ENCODE measurements at regions not wholly inside any gene's neighbourhood (a gene's known extent, or its start where the extent isn't known, plus 50 kb on each side); places are given as distances from the start of the nearest gene placed in this dataset.

DNA sequence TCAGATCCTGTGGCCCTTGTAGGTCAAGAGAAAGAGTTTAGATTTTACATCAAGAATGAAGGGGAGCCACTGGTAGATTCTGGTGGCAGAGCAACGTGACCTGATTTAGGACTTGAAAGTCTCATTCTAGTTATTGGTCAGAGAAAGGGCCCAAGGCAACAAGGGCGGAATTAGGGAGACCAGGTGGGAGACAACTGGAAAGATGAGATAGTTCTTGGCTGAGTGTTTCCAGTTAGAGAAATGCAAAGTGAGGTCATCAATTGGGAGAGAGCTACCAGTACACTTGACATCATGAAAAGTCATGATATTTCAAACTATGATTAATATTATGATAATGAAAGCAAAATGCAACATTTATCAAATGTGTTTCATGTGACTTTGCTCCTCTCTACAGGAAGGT lies 147.2 kb upstream of the FAM20A start:
- no peak for DNase-seq

DNA sequence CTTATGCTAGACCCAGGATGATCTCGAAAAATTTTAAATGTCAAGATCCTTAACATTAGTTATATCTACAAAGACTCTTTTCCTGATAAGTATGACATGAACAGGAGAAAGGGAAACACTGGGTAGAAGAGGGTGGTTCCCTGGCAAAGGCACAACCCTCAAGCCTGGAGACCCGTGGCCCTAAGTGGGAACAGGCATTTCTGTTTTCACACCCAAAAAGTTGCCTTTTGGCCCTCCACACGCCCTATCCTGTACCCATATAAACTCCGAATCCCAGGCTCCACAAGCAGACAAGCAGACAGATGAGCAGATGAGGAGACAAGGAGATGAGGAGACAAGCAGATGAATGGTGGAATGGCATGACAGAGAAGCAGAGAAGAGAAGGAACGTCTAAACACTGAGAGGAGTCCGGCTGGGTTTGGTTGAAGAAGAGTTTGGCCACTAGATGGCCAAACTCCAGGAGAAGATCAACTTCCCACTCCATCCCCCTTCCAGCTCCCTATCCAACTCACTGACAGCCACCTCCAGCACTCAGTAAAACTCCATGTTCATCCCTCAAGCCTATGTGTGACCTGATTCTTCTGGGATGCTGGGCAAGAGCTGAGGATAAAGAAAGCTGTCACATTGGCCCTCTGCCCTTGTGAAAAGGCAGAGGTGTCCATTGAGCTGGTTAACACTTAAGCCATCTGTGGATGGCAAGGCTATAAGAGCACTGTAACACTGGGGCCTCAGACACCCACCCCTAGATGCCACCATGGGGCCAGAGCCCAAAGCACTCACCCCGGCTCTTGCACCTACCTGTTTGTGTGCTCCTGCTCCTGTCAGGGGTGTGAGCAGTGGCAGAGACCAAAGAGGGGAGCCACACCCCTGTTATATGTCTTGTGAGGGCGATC lies 139.6 kb upstream of the FAM20A start:
- no peak for DNase-seq
- TF ChIP-seq POLR2A (IDR thresholded peaks at IDR 0.05; ENCODE audit: low read length) (no peak), GATA1 (IDR thresholded peaks at IDR 0.05; ENCODE audit: low read depth, low read length) (no peak)

More for the DNA sequence above, 147.2 kb upstream of the FAM20A start:
- TF ChIP-seq POLR2A (IDR thresholded peaks at IDR 0.05; ENCODE audit: low read length) (no peak), GATA1 (IDR thresholded peaks at IDR 0.05; ENCODE audit: low read depth, low read length) (no peak)

DNA sequence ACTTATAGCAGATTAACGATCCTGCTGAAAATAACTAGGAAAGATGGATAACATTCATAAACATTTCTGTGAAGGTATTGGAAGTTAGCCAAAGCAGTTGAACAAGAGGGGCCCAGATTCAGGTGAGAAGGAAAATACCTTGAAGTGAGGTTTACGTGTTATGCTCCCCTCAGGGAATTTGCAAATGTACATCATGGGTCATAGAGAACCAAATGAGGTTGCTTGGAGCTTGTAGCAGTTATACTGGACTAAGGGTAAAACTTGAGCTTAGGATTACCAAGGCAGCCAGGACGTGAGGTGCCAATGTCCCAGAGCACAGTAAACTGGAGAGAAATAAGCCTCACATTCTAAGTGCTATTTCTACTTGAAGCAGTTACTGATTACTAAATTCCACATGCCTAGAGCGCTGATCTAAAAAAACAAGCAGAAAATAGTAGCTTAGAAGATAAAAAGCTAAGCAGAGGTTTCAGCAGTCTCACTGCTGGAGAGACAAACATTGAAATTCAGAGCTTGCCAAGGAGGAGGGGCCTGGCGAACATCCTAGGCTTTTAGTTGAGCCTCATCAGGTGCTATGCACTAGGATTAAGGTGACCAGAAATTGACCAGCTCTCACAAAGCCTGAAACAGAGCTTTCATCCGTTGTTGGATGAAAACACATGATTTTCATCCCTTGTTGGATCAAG lies 136.7 kb upstream of the FAM20A start:
- no peak for DNase-seq
- TF ChIP-seq GATA1 (IDR thresholded peaks at IDR 0.05; ENCODE audit: low read depth, low read length) (no peak), POLR2A (IDR thresholded peaks at IDR 0.05; ENCODE audit: low read length) (no peak)

DNA sequence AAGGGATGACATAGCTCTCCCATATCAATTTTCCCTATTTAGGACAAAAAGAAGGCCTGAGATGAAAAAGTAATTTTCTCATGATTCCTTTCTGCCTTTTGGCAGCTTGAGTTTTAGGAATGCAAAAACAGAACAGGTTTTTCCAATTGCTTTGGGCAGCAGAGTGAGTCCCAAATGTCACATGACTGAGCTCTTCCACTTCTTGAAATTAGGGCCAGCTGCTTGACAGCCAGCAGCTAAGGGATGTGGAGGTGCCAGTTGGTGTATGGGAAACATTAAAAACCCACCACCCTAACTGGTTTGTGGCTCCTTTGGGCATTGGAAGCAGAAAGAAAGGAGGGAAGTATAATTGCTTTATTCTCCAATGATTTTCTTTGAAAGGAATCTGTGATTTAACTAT lies 133.8 kb upstream of the FAM20A start:
- no peak for DNase-seq
- TF ChIP-seq GATA1 (IDR thresholded peaks at IDR 0.05; ENCODE audit: low read depth, low read length): no peak
- TF ChIP-seq POLR2A (IDR thresholded peaks at IDR 0.05; ENCODE audit: low read length): no peak

DNA sequence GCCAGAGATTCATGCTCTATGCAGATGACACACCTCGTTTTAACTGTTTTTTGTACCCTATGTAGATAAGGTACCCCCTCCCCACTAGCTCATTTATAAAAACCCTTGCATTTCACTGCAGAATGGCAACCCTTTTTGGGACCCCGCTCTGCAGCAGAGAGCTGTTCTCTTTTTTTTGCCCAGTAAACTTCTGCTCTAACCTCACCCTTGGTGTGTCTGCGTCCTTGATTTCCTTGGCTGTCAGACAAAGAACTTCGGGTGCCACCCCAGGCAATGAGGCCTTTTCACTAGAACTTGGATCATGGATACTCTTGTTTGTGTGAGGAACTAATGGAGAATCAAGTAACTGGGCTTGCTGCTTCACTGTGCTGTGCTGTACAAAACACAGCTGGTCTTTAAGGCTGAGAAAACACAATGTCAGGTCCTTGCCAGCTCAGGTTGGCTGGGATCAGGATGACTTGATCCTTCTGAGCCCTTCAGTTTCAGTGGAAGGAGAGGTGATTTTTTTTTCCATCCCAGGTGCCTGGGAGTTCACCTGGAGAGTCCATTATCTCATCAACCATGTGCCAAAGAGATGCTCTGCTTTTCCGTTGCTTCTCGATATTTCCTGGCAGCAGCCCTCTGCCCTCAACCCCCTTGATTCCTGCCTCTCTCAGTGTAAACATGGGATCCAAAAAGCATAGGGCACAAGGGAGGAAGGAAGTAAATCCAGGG lies 133.2 kb upstream of the FAM20A start:
- no peak for DNase-seq
- no peak for TF ChIP-seq POLR2A (IDR thresholded peaks at IDR 0.05; ENCODE audit: low read length)
- TF ChIP-seq GATA1 (IDR thresholded peaks at IDR 0.05; ENCODE audit: low read depth, low read length): no peak

DNA sequence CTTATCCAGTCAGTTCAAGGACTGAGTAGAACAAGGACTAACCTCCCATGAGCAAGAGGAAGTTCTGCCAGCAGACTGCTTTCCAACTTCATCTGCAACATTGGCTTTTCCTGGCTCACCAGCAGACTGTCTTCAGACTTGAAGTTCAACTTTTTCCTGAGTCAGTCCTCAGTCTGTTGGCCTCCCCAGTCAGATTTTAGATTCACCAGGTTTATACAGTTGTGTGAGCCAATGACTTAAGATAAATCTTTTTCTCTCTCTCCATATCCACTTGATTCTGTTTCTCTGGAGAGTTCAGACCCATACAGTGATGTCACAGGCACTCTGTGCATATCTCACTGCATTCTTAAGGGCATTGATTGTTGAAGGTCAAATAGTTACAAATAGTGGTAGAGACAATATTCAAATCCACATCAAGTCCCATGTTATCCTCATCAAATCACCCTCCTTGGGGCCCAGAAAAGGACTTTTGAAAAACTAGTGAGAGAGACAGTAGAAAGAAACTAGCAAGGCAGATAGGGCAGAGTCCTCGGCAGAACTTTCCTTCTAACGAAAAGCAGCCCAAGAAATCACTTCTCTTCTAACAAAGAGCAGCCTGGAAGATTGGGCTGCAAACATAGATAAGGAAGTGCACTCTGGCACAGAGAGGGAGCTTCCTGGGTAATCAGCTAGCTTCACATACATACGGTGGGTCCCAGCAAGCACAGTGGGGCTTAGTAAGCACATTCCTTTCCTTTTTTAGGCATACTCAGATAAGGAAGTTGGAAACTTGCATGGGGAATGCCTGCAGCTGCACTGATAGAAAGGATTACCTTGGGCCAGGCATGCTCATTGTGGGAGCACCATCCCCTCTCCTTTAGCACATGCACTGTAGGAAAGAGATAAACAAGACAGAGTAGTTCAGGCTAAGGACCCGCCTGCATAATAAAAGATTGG lies 132.3 kb upstream of the FAM20A start:
- TF ChIP-seq POLR2A (IDR thresholded peaks at IDR 0.05; ENCODE audit: low read length) (no peak), GATA1 (IDR thresholded peaks at IDR 0.05; ENCODE audit: low read depth, low read length) (no peak)
- no peak for DNase-seq

DNA sequence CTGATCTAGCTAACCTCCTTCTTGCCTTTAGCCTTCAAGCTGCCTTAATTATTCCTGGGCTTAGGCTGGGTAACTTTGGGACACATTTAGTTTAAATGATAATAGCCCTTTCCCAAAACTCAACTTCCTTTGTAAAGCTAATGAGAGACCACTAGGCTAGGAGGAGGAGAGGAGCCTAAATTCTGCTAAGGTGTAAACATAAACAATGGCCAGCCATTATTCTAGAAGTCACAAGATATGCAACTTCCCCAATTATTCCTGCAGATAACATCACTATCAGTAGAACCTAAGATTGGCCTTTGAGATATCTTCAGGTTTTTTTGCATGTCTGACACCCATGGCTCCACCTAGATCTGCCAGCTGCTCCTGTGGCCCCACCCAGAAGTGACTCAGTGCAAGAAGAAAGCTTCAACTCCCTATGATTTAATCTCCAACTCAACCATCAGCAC lies 131.2 kb upstream of the FAM20A start:
- DNase-seq: peak in 1 of 2 experiments; percentile 5

DNA sequence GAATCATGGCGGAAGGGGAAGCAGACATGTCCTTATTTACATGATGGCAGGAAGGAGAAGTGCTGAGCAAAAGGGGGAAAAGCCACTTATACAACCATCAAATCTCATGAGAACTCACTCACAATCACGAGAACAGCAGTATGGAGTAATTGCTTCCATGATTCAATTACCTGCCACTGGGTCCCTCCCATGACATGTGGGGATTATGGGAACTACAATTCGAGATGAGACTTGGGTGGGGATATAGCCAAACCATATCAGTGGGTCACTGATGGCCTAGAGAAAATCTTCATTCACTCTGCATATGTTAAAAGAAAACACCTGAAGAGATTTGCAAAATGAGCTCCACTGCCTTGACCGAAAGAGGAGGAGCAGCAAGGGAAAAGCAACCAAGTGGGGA lies 130.3 kb upstream of the FAM20A start:
- TF ChIP-seq GATA1 (IDR thresholded peaks at IDR 0.05; ENCODE audit: low read depth, low read length) (no peak), POLR2A (IDR thresholded peaks at IDR 0.05; ENCODE audit: low read length) (no peak)
- no peak for DNase-seq

More for the DNA sequence above, 131.2 kb upstream of the FAM20A start:
- TF ChIP-seq GATA1 (IDR thresholded peaks at IDR 0.05; ENCODE audit: low read depth, low read length) (no peak), POLR2A (IDR thresholded peaks at IDR 0.05; ENCODE audit: low read length) (no peak)

DNA sequence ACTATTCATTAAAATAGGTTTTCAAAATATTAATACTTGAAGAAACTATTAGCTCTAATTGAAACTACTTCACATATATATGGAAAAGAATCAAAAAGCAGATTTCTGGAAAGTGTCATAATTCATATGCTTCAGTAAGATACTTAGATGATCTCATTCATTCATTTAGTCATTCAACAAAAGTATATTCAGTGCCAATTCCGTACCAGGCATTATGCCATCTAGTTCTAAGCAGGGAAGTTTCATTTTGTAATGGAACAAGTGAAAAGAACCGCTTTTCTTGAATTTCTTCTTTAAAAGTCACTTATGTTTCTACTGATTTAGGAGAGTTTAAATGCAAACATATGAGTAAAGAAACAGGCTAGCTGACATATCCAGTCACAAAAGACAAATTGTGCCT lies 118.3 kb upstream of the FAM20A start:
- no peak for DNase-seq
- TF ChIP-seq GATA1 (IDR thresholded peaks at IDR 0.05; ENCODE audit: low read depth, low read length) (no peak), POLR2A (IDR thresholded peaks at IDR 0.05; ENCODE audit: low read length) (no peak)

DNA sequence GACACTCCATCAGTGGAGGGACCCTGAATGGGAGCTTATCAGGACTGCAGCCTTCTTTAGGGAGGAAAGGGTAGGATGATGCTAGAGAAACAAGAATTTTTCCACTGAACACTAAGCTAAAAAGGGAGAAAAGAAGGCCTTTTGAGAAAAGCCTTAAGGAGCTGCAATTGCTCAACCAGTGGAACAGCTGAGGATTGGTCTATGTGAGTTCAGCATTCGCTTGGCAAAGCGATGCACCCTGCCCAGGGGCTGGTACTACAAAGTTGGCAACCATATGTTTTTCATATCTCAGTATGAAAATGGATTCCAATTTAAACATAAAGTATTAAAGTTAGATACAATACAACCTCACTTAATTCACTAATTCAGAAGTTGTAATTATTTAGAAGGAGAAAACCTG lies 117.8 kb upstream of the FAM20A start:
- DNase-seq: no peak
- no peak for TF ChIP-seq GATA1 (IDR thresholded peaks at IDR 0.05; ENCODE audit: low read depth, low read length)

DNA sequence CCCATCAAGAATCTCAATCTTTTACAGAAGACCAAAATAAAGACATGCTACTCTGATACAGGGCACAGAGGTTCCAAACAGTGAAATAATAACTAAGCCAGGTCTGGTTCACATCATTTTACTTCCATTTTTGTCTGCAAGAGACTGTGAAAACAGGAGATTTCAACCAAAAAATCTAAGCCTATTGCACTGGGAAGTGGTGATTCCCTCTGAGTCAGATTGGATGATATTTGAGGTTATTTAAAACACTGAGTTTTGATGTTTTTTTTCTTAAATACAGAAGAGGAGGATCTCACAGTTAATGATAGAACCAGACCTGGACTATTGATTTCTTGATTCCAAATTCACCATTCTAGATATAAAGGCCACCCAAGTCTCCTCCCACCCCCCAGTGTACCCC lies 117.3 kb upstream of the FAM20A start:
- TF ChIP-seq GATA1 (IDR thresholded peaks at IDR 0.05; ENCODE audit: low read depth, low read length) (no peak), POLR2A (IDR thresholded peaks at IDR 0.05; ENCODE audit: low read length) (no peak)
- no peak for DNase-seq

DNA sequence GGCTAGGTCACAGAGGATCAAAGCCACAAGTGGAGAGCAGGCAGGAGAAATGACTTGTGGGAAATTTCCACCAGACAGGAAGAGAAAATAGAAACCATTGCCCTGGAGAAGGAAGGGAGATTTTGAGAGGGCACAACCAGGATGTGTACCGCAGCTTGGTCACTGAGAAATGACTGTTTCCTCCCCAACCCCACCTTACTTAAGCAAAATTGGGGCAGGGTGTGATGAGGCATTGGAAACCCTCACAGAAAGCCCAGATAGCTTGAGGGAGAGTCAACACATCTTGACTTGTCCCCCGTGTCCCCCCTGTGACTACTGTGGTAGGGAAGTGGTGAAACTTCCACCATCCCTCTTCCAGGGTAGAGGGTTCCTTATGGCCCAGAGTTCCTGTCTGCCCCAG lies 113.5 kb upstream of the FAM20A start:
- TF ChIP-seq POLR2A (IDR thresholded peaks at IDR 0.05; ENCODE audit: low read length) (no peak), GATA1 (IDR thresholded peaks at IDR 0.05; ENCODE audit: low read depth, low read length) (no peak)
- DNase-seq: no peak

DNA sequence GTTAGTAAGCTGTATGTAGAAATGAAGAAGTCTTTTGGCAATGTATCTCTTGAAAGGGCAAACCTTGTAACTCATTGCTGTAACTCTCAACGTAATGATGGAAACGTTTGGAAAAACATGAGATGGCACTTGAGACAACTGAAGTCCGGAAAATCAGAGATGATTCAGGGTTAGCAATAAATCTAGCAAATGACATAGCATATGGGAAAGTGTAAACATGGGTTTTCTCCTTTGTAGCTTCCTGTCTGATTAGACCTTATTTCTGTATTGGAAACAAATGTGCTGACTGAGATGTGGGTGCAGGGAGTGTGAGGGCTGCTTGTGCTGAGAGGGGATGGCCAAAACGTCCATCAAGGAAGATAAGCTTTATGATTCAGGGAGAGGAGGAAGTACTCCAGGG lies 110.7 kb upstream of the FAM20A start:
- DNase-seq: no peak
- TF ChIP-seq POLR2A (IDR thresholded peaks at IDR 0.05; ENCODE audit: low read length) (no peak), GATA1 (IDR thresholded peaks at IDR 0.05; ENCODE audit: low read depth, low read length) (no peak)

Data from erythroblast (primary cell).